ENCODE measurements at regions not wholly inside any gene's neighbourhood (a gene's known extent, or its start where the extent isn't known, plus 50 kb on each side); places are given as distances from the start of the nearest gene placed in this dataset.

DNA sequence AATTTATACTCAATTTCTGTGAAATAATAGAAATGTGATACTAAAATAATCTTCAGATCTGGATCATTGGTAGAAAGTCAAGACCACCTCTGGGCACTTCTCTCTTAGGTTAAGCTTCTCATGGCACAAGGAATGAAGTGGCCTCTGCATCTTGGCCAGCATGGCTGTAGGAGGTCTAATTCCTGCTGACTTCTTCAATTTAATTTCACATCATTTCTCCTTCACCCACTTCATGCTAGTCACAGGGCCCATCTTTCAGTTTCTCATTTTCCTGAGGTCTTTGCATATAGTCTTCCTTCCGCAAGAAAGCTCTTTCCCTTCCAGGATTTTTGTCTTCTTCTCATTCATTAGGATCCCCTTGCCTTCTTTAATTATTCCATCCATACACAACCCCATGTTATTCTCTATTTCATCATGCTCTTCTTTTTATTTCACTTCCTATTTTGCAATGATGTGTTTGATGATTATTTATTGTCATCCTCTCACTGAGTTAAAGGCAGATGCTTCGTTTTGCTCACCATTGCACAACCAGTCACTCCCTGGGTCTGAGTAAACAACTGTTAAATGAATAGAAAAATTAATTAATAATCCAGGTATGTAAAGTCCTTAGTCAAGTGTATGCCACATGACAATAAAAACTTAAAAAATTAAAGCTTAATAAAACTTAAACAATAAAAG is 397.4 kb downstream of the SPRY2 start:
- H2BK120ac ChIP-seq (ENCODE audit: low read depth, low read length, poor library complexity, severe bottlenecking), result no peak overlapping the region
- no peak overlapping the region for H3K9ac ChIP-seq (ENCODE audit: extremely low read depth, insufficient read length, low read length)
- H4K8ac ChIP-seq (replicated peaks; ENCODE audit: insufficient read length, low read depth, low read length), result no peak overlapping the region
- Mint-ChIP-seq H3K4me1 (peaks cover 7% of the 10 kb centered on the region in 2 experiments), H3K36me3 (ENCODE audit: insufficient read depth in 1 of 3, low read depth in 3 of 3) (no peaks in the 10 kb centered on the region; a peak in 2 of 7 replicates), H3K27me3 (ENCODE audit: low read depth) (no peaks in the 10 kb centered on the region), H3K4me3 (no peak overlapping the region), H3K27ac (no peak overlapping the region), H3K9me3 (peaks cover 2 to 8% of the 10 kb centered on the region in 2 experiments; a peak in 3 of 5 replicates)
- no peak overlapping the region for H3K23ac ChIP-seq (ENCODE audit: insufficient read length, low read depth, low read length)
- H3K4ac ChIP-seq (ENCODE audit: low read depth, low read length), result no peak overlapping the region
- no CpG with 5 or more reads among the region's 2 CpGs for WGBS (ENCODE audit: extremely low coverage, insufficient read length, low lambda C conversion rate)
- no peak overlapping the region for H3K27ac ChIP-seq (ENCODE audit: insufficient read length, low read depth, low read length)
- no peak overlapping the region for H2BK12ac ChIP-seq (ENCODE audit: insufficient read length, low read depth, low read length)
- H3K79me2 ChIP-seq (ENCODE audit: insufficient read depth, low read length), result no peaks in the 10 kb centered on the region
- H3K14ac ChIP-seq (ENCODE audit: insufficient read depth, low read length), result no peak overlapping the region
- H3T11ph ChIP-seq (ENCODE audit: low read length), result no peak overlapping the region
- H4K91ac ChIP-seq (ENCODE audit: insufficient read length, low read depth, low read length), result no peak overlapping the region
- H3K56ac ChIP-seq (ENCODE audit: insufficient read length, low read depth, low read length), result no peak overlapping the region
- no peak for DNase-seq
- no peak overlapping the region for H2BK15ac ChIP-seq (ENCODE audit: low read depth, low read length)
- no peaks in the 10 kb centered on the region for H3K9me3 ChIP-seq (ENCODE audit: control insufficient read depth, low read depth, low read length)
- TF ChIP-seq, protein P1, sequence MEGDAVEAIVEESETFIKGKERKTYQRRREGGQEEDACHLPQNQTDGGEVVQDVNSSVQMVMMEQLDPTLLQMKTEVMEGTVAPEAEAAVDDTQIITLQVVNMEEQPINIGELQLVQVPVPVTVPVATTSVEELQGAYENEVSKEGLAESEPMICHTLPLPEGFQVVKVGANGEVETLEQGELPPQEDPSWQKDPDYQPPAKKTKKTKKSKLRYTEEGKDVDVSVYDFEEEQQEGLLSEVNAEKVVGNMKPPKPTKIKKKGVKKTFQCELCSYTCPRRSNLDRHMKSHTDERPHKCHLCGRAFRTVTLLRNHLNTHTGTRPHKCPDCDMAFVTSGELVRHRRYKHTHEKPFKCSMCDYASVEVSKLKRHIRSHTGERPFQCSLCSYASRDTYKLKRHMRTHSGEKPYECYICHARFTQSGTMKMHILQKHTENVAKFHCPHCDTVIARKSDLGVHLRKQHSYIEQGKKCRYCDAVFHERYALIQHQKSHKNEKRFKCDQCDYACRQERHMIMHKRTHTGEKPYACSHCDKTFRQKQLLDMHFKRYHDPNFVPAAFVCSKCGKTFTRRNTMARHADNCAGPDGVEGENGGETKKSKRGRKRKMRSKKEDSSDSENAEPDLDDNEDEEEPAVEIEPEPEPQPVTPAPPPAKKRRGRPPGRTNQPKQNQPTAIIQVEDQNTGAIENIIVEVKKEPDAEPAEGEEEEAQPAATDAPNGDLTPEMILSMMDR (conservative IDR thresholded peaks at IDR 0.05), result no peak
- H3K23me2 ChIP-seq (ENCODE audit: insufficient read length, low read depth, low read length, poor library complexity, severe bottlenecking), result no peaks in the 10 kb centered on the region
- no peaks in the 10 kb centered on the region for H3K79me1 ChIP-seq (ENCODE audit: insufficient read depth, low read depth, low read length, poor library complexity, severe bottlenecking)
- no peaks in the 10 kb centered on the region for H3K4me1 ChIP-seq (ENCODE audit: insufficient read depth, low read length)
- no peak overlapping the region for H4K5ac ChIP-seq (ENCODE audit: insufficient read length, low read depth, low read length)
- no peak overlapping the region for H3K4me2 ChIP-seq (ENCODE audit: insufficient read depth, insufficient read length, low read length)
- H2BK5ac ChIP-seq (ENCODE audit: insufficient read length, low read length), result no peak overlapping the region
- no peaks in the 10 kb centered on the region for H3K27me3 ChIP-seq (ENCODE audit: insufficient read depth, low read length)
- H2AK5ac ChIP-seq (ENCODE audit: insufficient read length, low read length), result no peak overlapping the region
- no peak overlapping the region for H3K18ac ChIP-seq (ENCODE audit: insufficient read length, low read depth, low read length)
- H2BK20ac ChIP-seq (ENCODE audit: low read depth, low read length, poor library complexity, severe bottlenecking), result no peak overlapping the region
- no peak overlapping the region for H2AFZ ChIP-seq (ENCODE audit: low read length)
- no peaks in the 10 kb centered on the region for H4K20me1 ChIP-seq (ENCODE audit: control insufficient read depth, insufficient read depth, insufficient read length)
